BJ (cell line): ENCODE measurements at regions not wholly inside any gene's neighbourhood (a gene's known extent, or its start where the extent isn't known, plus 50 kb on each side); places are given as distances from the start of the nearest gene placed in this dataset.

ENCODE experiments used
- CTCF ChIA-PET: fragments of 350-600 bp; formaldehyde crosslinking; extraction: SDS; loops from one replicate; lab custom pipeline; 2021; ENCODE audit warnings: antibody characterized with exemption, inconsistent platforms; lab: Yijun Ruan, JAX
- POLR2A ChIA-PET: fragments of 300-600 bp; sonication (Branson Sonifier 250); formaldehyde crosslinking; extraction: SDS; loops from one replicate; lab custom pipeline; 2021; ENCODE audit warnings: antibody characterized with exemption; lab: Charles Lee
- DNase-seq: peaks from one replicate; pipeline ENCODE4 v3.0.0-alpha.2; 2011; ENCODE audit warnings: low read depth
- H3K27me3 ChIP-seq: 2 replicates; pipeline ENCODE4 v1.6.0; 2011; ENCODE audit warnings: low read length; ENCODE audit not compliant: control insufficient read depth, insufficient read depth
- H3K36me3 ChIP-seq: 2 replicates; pipeline ENCODE4 v1.5.1; 2011; ENCODE audit warnings: low read length; ENCODE audit not compliant: control insufficient read depth, insufficient read depth
- H3K4me3 ChIP-seq: 2 replicates; pipeline ENCODE4 v1.5.1; 2011; ENCODE audit warnings: low read depth, mild to moderate bottlenecking, control low read depth, low read length
- CTCF ChIP-seq: IDR thresholded peaks from 2 replicates; pipeline ENCODE4 v1.5.1; 2011; ENCODE audit warnings: low read depth, mild to moderate bottlenecking, control low read depth, inconsistent platforms, low read length, moderate library complexity; ENCODE audit not compliant: insufficient read depth

- no peaks in the 10 kb centered on the region for H3K27me3 ChIP-seq
- CTCF ChIA-PET = interaction anchor here (0.6 to 1.1 kb wide), 2 partner anchors 334 to 385 kb away, joined by 3 read pairs; no protein-coding TSS in a partner anchor
- DNase-seq = no peak
- no peaks in the 10 kb centered on the region for H3K36me3 ChIP-seq
- no peak overlapping the region for H3K4me3 ChIP-seq
- POLR2A ChIA-PET = no interaction called here
- no peak for TF ChIP-seq CTCF
These were observed 259.1 kb downstream of the LNPK start for GRCh38 chr2:175743011-175743410.

GRCh38 chr2:175742367-175742766 is 259.7 kb downstream of the LNPK start:
- DNase-seq = peak; percentile 12
- Histone ChIP-seq H3K4me3 (no peak overlapping the region), H3K36me3 (no peaks in the 10 kb centered on the region), H3K27me3 (no peaks in the 10 kb centered on the region)
- POLR2A ChIA-PET = no interaction called here
- no peak for TF ChIP-seq CTCF
- CTCF ChIA-PET = interaction anchor here (0.6 kb wide), 1 partner anchor 385 kb away, joined by 3 read pairs; no protein-coding TSS in a partner anchor

GRCh38 chr2:175741164-175741563 is 260.9 kb downstream of the LNPK start:
- Histone ChIP-seq H3K4me3 (no peak overlapping the region), H3K27me3 (no peaks in the 10 kb centered on the region), H3K36me3 (no peaks in the 10 kb centered on the region)
- ChIA-PET CTCF (no interaction called here), POLR2A (no interaction called here)
- DNase-seq = no peak
- no peak for TF ChIP-seq CTCF

GRCh38 chr2:175737722-175738361 is 264.2 kb downstream of the LNPK start:
- CTCF ChIA-PET = no interaction called here
- TF ChIP-seq CTCF = no peak
- DNase-seq = no peak
- H3K36me3 ChIP-seq = no peaks in the 10 kb centered on the region
- POLR2A ChIA-PET = no interaction called here
- no peak overlapping the region for H3K4me3 ChIP-seq
- no peaks in the 10 kb centered on the region for H3K27me3 ChIP-seq

- ChIA-PET CTCF (no interaction called here), POLR2A (no interaction called here)
- no peak for TF ChIP-seq CTCF
- H3K27me3 ChIP-seq = no peaks in the 10 kb centered on the region
- no peaks in the 10 kb centered on the region for H3K36me3 ChIP-seq
- H3K4me3 ChIP-seq = no peak overlapping the region
- no peak for DNase-seq
These were observed 267.4 kb downstream of the LNPK start for GRCh38 chr2:175734686-175735085.
